Spleen (tissue), 7 donors: ENCODE measurements at regions not wholly inside any gene's neighbourhood (a gene's known extent, or its start where the extent isn't known, plus 50 kb on each side); places are given as distances from the start of the nearest gene placed in this dataset.

ENCODE experiments used
- CTCF ChIP-seq, 11 experiments: fragments of 200-600 bp in 7 of 11; fragments of 450-650 bp in 4 of 11; sonication (generic) in 4 of 11; IDR thresholded peaks in 8 of 11; conservative IDR thresholded peaks in 3 of 11; 1 replicate in 7 of 11; 2 replicates in 4 of 11; pipeline versions ENCODE4 v1.4.0 to v1.8.0; 2016 to 2021; ENCODE audit warnings: antibody characterized with exemption in 11 of 11, inconsistent platforms in 4 of 11, mild to moderate bottlenecking in 1 of 11
- POLR2A ChIP-seq, 3 donors: fragments of 450-650 bp; IDR thresholded peaks; one replicate each; pipeline ENCODE4 v1.5.1; 2017; ENCODE audit warnings: antibody characterized with exemption in 3 of 3, mild to moderate bottlenecking in 1 of 3
- donor health status: DM: no; HTN: no; CAD: no; lungs with moderate emphysema.
- donor health status: DM: no; HTN: no; CAD: no.
- donor health status: DM: no; HTN: no; CAD: no.

DNA sequence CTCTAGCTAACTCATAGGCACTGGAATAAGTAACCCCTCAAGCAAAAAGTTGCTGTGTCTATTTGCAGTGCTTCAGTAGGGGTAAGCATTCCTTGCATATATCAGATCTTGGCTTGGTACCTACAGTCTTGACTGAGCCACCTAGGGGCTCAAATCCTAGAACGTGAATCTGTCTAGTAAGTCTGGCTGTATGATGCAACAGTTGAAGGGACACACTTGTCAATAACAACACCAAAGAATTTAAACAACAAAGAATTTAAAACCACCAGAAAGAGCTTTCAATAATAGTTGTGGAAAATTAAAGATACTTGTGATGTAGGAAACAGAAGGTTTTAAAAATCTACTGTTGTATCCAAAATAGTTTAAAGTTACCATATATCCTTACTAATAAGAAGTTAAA, 65.4 kb downstream of the EBLN1 start:
- TF ChIP-seq CTCF (IDR thresholded peaks at IDR 0.05 in 8 of 11, conservative IDR thresholded peaks at IDR 0.05 in 3 of 11) (no peak), POLR2A (IDR thresholded peaks at IDR 0.05) (no peak)
